CD4-positive, alpha-beta memory T cell (primary cell): ENCODE measurements at regions not wholly inside any gene's neighbourhood (a gene's known extent, or its start where the extent isn't known, plus 50 kb on each side); places are given as distances from the start of the nearest gene placed in this dataset.

ENCODE experiments used
- CTCF ChIA-PET: fragments of 350-600 bp; sonication (Branson Sonifier 250); formaldehyde crosslinking; loops from one replicate; lab custom pipeline; 2021; ENCODE audit warnings: inconsistent platforms; ENCODE audit not compliant: partially characterized antibody; lab: Charles Lee
- POLR2A ChIA-PET: fragments of 350-600 bp; sonication (Branson Sonifier 250); formaldehyde crosslinking; loops from one replicate; lab custom pipeline; 2021; ENCODE audit not compliant: partially characterized antibody; lab: Charles Lee
- DNase-seq, 5 donors: peaks; one replicate each; pipeline versions ENCODE4 v3.0.0 to v3.0.0-alpha.2; 2020 to 2022; ENCODE audit warnings: mixed read lengths in 1 of 5
- H3K27ac ChIP-seq: one replicate; pipeline ENCODE4 v1.7.0; 2013; ENCODE audit warnings: low read depth, low read length
- H3K27me3 ChIP-seq: 2 replicates; pipeline ENCODE4 v1.7.0; 2013; ENCODE audit warnings: mild to moderate bottlenecking, low read length, moderate library complexity; ENCODE audit not compliant: insufficient read depth
- H3K36me3 ChIP-seq: 2 replicates; pipeline ENCODE4 v1.7.0; 2013; ENCODE audit warnings: mild to moderate bottlenecking, low read length, moderate library complexity; ENCODE audit not compliant: insufficient read depth
- H3K4me1 ChIP-seq: 2 replicates; pipeline ENCODE4 v1.7.0; 2013; ENCODE audit warnings: mild to moderate bottlenecking, low read length, moderate library complexity; ENCODE audit not compliant: insufficient read depth
- H3K4me3 ChIP-seq, 2 donors: one replicate each; pipeline ENCODE4 v1.7.0; 2013; ENCODE audit warnings: low read length in 2 of 2, mild to moderate bottlenecking in 1 of 2
- H3K9me3 ChIP-seq, 2 donors: one replicate each; pipeline ENCODE4 v1.7.0; 2013; ENCODE audit warnings: low read length in 2 of 2, control low read depth in 1 of 2; ENCODE audit not compliant: control insufficient read depth in 1 of 2
- H3K27ac Mint-ChIP-seq, 7 donors: one replicate each; pipeline ENCODE4 v1.8.0; 2020 to 2021; ENCODE audit warnings: mixed read lengths in 7 of 7, mild to moderate bottlenecking in 6 of 7, inconsistent platforms in 3 of 7, moderate library complexity in 3 of 7
- H3K27me3 Mint-ChIP-seq, 2 donors: one replicate each; pipeline ENCODE4 v1.8.0; 2020 to 2021; ENCODE audit warnings: mixed read lengths in 2 of 2
- H3K36me3 Mint-ChIP-seq, 2 donors: one replicate each; pipeline ENCODE4 v1.8.0; 2020 to 2021; ENCODE audit warnings: mixed read lengths in 2 of 2, inconsistent platforms in 1 of 2, mild to moderate bottlenecking in 1 of 2
- H3K4me1 Mint-ChIP-seq, 4 donors: one replicate each; pipeline ENCODE4 v1.8.0; 2020 to 2021; ENCODE audit warnings: mixed read lengths in 4 of 4, mild to moderate bottlenecking in 1 of 4
- H3K4me3 Mint-ChIP-seq, 8 donors: one replicate each; pipeline ENCODE4 v1.8.0; 2020 to 2021; ENCODE audit warnings: mixed read lengths in 8 of 8, mild to moderate bottlenecking in 7 of 8, moderate library complexity in 6 of 8, inconsistent platforms in 3 of 8
- H3K9me3 Mint-ChIP-seq, 8 donors: one replicate each; pipeline ENCODE4 v1.8.0; 2020 to 2021; ENCODE audit warnings: mixed read lengths in 8 of 8, mild to moderate bottlenecking in 5 of 8, inconsistent platforms in 3 of 8, moderate library complexity in 1 of 8
- intact Hi-C: fragments of 100-400 bp; cut with micrococcal nuclease; formaldehyde crosslinking; loops from one replicate; pipeline ENCODE4 v1.15.1; 2023

DNA sequence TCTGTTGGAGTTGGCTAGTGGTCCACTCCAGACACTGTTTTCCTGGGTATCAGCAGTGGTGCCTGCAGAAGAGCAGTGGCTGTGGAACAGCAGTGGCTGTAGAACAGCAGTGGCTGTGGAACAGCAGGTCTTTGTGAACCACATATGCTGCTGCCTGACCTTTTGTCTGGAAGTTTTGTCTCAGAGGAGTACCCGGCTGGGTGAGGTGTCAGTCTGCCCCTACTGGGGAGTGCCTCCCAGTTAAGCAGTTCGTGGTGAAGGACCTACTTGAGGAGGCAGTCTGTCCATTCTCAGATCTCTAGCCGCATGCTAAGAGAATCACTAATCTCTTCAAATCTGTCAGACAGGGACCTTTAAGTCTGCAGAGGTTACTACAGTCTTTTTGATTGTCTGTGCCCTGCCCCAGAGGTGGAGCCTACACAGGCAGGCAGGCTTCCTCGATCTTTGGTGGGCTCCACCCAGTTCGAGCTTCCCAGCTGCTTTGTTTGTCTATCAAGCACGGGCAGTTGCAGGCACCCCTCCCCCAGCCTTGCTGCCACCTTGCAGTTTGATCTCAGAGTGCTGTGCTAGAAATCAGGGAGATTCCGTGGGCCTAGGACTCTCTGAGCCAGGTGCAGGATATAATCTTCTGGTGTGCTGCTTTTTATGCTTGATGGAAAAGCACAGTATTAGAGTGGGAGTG, 89.1 kb upstream of the TRIM48 start:
- H3K27me3 ChIP-seq = no peaks in the 10 kb centered on the region
- intact Hi-C loops = no loop called here
- no peaks in the 10 kb centered on the region for H3K36me3 Mint-ChIP-seq
- H3K9me3 Mint-ChIP-seq = peaks cover 0 to 67% (median 27%) of the 10 kb centered on the region in 8 donors
- peak in 1 of 5 donors; percentile 20 for DNase-seq
- H3K4me3 ChIP-seq = no peak overlapping the region
- H3K4me1 ChIP-seq = no peaks in the 10 kb centered on the region
- ChIA-PET CTCF (no interaction called here), POLR2A (no interaction called here)
- no peaks in the 10 kb centered on the region for H3K4me1 Mint-ChIP-seq
- H3K27me3 Mint-ChIP-seq = no peaks in the 10 kb centered on the region
- no peak overlapping the region for H3K27ac Mint-ChIP-seq
- no peaks in the 10 kb centered on the region for H3K36me3 ChIP-seq
- H3K4me3 Mint-ChIP-seq = no peak overlapping the region
- H3K27ac ChIP-seq = no peak overlapping the region
- peaks cover 0 to 4% of the 10 kb centered on the region in 2 donors for H3K9me3 ChIP-seq
